GM12878 (cell line): ENCODE measurements at regions not wholly inside any gene's neighbourhood (a gene's known extent, or its start where the extent isn't known, plus 50 kb on each side); places are given as distances from the start of the nearest gene placed in this dataset.

Experiments
- CEBPB ChIP-seq, 2 experiments: fragments of 150-350 bp in 1 of 2; IDR thresholded peaks; 2 replicates each; pipeline ENCODE4 v1.6.1; 2012 to 2014; ENCODE audit warnings: low read depth in 2 of 2, low read length in 2 of 2, borderline replicate concordance in 1 of 2, inconsistent platforms in 1 of 2
- CHD1 ChIP-seq: IDR thresholded peaks from 2 replicates; pipeline ENCODE4 v1.6.1; 2012; ENCODE audit warnings: low read depth, low read length, improper control_type of control experiment
- CTCF ChIP-seq, 3 experiments: IDR thresholded peaks in 2 of 3; conservative IDR thresholded peaks in 1 of 3; 2 replicates each; pipeline ENCODE4 v1.5.1; 2011; ENCODE audit warnings: low read depth in 3 of 3, low read length in 3 of 3, mild to moderate bottlenecking in 3 of 3, control low read depth in 2 of 3, moderate library complexity in 2 of 3, inconsistent platforms in 1 of 3, mixed read lengths in 1 of 3; ENCODE audit not compliant: control insufficient read depth in 2 of 3, insufficient read depth in 1 of 3; ENCODE audit errors: extremely low read depth in 1 of 3
- FOXM1 ChIP-seq: IDR thresholded peaks from 2 replicates; pipeline ENCODE4 v1.6.1; 2012; ENCODE audit warnings: low read depth, mild to moderate bottlenecking, inconsistent platforms, low read length, moderate library complexity
- IRF4 ChIP-seq: IDR thresholded peaks from 2 replicates; pipeline ENCODE4 v1.6.1; 2011; ENCODE audit warnings: low read depth, low read length
- KDM1A ChIP-seq: fragments of 200-600 bp; sonication (generic); IDR thresholded peaks from 2 replicates; pipeline ENCODE4 v1.6.1; 2016; ENCODE audit warnings: borderline replicate concordance
- MTA3 ChIP-seq: IDR thresholded peaks from 2 replicates; pipeline ENCODE4 v1.6.1; 2012; ENCODE audit warnings: low read length, inconsistent platforms, borderline replicate concordance
- POLR2A ChIP-seq: IDR thresholded peaks from 2 replicates; pipeline ENCODE4 v1.6.1; 2011; ENCODE audit warnings: low read depth, mild to moderate bottlenecking, low read length
- POLR2AphosphoS5 ChIP-seq: IDR thresholded peaks from 2 replicates; pipeline ENCODE4 v1.6.1; 2011; ENCODE audit warnings: mild to moderate bottlenecking, low read length, inconsistent platforms
- SMAD1 ChIP-seq: fragments of 450-650 bp; IDR thresholded peaks from 2 replicates; pipeline ENCODE4 v1.6.1; 2018; ENCODE audit warnings: mild to moderate bottlenecking, low read depth; ENCODE audit not compliant: partially characterized antibody

GRCh38 chr20:53666144-53666543 is 72.5 kb upstream of the ZNF217 start:
- TF ChIP-seq IRF4 (no peak), FOXM1 (no peak), CEBPB (IDR thresholded peaks at IDR 0.05; ENCODE audit: borderline replicate concordance in 1 of 2, low read depth in 2 of 2, low read length in 2 of 2) (no peak), POLR2A (no peak), CHD1 (no peak), CTCF (IDR thresholded peaks at IDR 0.05 in 2 of 3, conservative IDR thresholded peaks at IDR 0.05 in 1 of 3; ENCODE audit: control insufficient read depth in 2 of 3, extremely low read depth in 1 of 3, insufficient read depth in 1 of 3, low read depth in 3 of 3, low read length in 3 of 3) (no peak), POLR2AphosphoS5 (no peak), MTA3 (no peak), SMAD1 (no peak), KDM1A (no peak)
